Keratinocyte (primary cell): ENCODE measurements at regions not wholly inside any gene's neighbourhood (a gene's known extent, or its start where the extent isn't known, plus 50 kb on each side); places are given as distances from the start of the nearest gene placed in this dataset.

Source experiments
- DNase-seq: peaks from one replicate; pipeline ENCODE4 v3.0.0-alpha.2; 2011; ENCODE audit warnings: low read depth, missing footprints, low spot score
- FAIRE-seq: peaks from 2 replicates; lab custom pipeline; 2011; peaks lifted over from hg19 to GRCh38; lab: Jason Lieb, UNC
- H2AFZ ChIP-seq: 2 replicates; pipeline ENCODE4 v1.6.0; 2012; ENCODE audit warnings: low read length, control low read depth, inconsistent platforms; ENCODE audit not compliant: control insufficient read depth
- H3K27ac ChIP-seq: 2 replicates; pipeline ENCODE4 v1.5.1; 2011; ENCODE audit warnings: low read length; ENCODE audit not compliant: control insufficient read depth, insufficient read depth
- H3K27me3 ChIP-seq: 3 replicates; pipeline ENCODE4 v1.6.0; 2011; ENCODE audit warnings: low read length; ENCODE audit not compliant: control insufficient read depth, insufficient read depth; ENCODE audit errors: extremely low read depth
- H3K36me3 ChIP-seq, 2 experiments: 2 replicates in 1 of 2; 3 replicates in 1 of 2; pipeline ENCODE4 v1.5.1; 2011; ENCODE audit warnings: low read length in 2 of 2, mild to moderate bottlenecking in 1 of 2; ENCODE audit not compliant: control insufficient read depth in 2 of 2, insufficient read depth in 2 of 2; ENCODE audit errors: extremely low read depth in 1 of 2
- H3K4me1 ChIP-seq: 3 replicates; pipeline ENCODE4 v1.5.1; 2011; ENCODE audit warnings: low read length; ENCODE audit not compliant: control insufficient read depth, insufficient read depth; ENCODE audit errors: extremely low read depth
- H3K4me2 ChIP-seq: 3 replicates; pipeline ENCODE4 v1.6.0; 2011; ENCODE audit warnings: low read depth, low read length; ENCODE audit not compliant: control insufficient read depth, insufficient read depth; ENCODE audit errors: extremely low read depth
- H3K4me3 ChIP-seq, 3 experiments: fragments of 200-600 bp in 1 of 3; sonication (generic) in 1 of 3; 2 replicates in 2 of 3; 3 replicates in 1 of 3; pipeline ENCODE4 v1.5.1; 2011 to 2016; ENCODE audit warnings: low read length in 3 of 3, mild to moderate bottlenecking in 3 of 3, control low read depth in 2 of 3, inconsistent platforms in 1 of 3, low read depth in 1 of 3, mixed read lengths in 1 of 3, mixed run types in 1 of 3, moderate library complexity in 1 of 3; ENCODE audit not compliant: control insufficient read depth in 2 of 3, insufficient read depth in 2 of 3; ENCODE audit errors: extremely low read depth in 1 of 3
- H3K79me2 ChIP-seq: 2 replicates; pipeline ENCODE4 v1.6.0; 2012; ENCODE audit warnings: low read length; ENCODE audit not compliant: control insufficient read depth, insufficient read depth
- H3K9ac ChIP-seq: 3 replicates; pipeline ENCODE4 v1.6.0; 2011; ENCODE audit warnings: low read length; ENCODE audit not compliant: control insufficient read depth, insufficient read depth; ENCODE audit errors: extremely low read depth
- H3K9me1 ChIP-seq: 3 replicates; pipeline ENCODE4 v1.6.0; 2011; ENCODE audit warnings: low read length; ENCODE audit not compliant: control insufficient read depth, insufficient read depth; ENCODE audit errors: extremely low read depth
- H3K9me3 ChIP-seq: 2 replicates; pipeline ENCODE4 v1.5.1; 2012; ENCODE audit warnings: low read depth, low read length; ENCODE audit not compliant: control insufficient read depth
- H4K20me1 ChIP-seq: 3 replicates; pipeline ENCODE4 v1.6.0; 2011; ENCODE audit warnings: low read length; ENCODE audit not compliant: control insufficient read depth, insufficient read depth; ENCODE audit errors: extremely low read depth
- CTCF ChIP-seq, 3 experiments: IDR thresholded peaks in 1 of 3; conservative IDR thresholded peaks in 1 of 3; optimal IDR thresholded peaks in 1 of 3; 2 replicates in 2 of 3; 3 replicates in 1 of 3; pipeline versions ENCODE3 to v1.5.1; 2011; ENCODE audit warnings: low read length in 3 of 3, mild to moderate bottlenecking in 3 of 3, moderate library complexity in 2 of 3, control low read depth in 1 of 3, inconsistent platforms in 1 of 3; ENCODE audit not compliant: insufficient read depth in 2 of 3; ENCODE audit errors: extremely low read depth in 1 of 3
- EZH2 ChIP-seq: IDR thresholded peaks from one replicate; pipeline ENCODE4 v1.6.1; 2012; ENCODE audit warnings: inconsistent platforms, mild to moderate bottlenecking, low read length, moderate library complexity
- dilution Hi-C: fragments of 300-500 bp; cut with MboI; formaldehyde crosslinking; loops from one replicate; pipeline ENCODE4 v1.7.0; 2020; ENCODE audit warnings: low sequenced_read_pairs; ENCODE audit not compliant: extremely low pct_ligation_motif_present

- Histone ChIP-seq H3K9me1 (no peaks in the 10 kb centered on the region), H3K9ac (no peak overlapping the region), H3K27me3 (no peaks in the 10 kb centered on the region), H4K20me1 (no peaks in the 10 kb centered on the region), H3K4me1 (no peaks in the 10 kb centered on the region), H3K36me3 (no peaks in the 10 kb centered on the region), H3K9me3 (no peaks in the 10 kb centered on the region), H3K79me2 (no peaks in the 10 kb centered on the region), H3K4me3 (no peak overlapping the region), H3K27ac (no peak overlapping the region), H2AFZ (no peak overlapping the region), H3K4me2 (no peak overlapping the region)
- dilution Hi-C loops, result no loop called here
- no peak for DNase-seq
- TF ChIP-seq EZH2 (no peak), CTCF (optimal IDR thresholded peaks at IDR 0.05 in 1 of 3, IDR thresholded peaks at IDR 0.05 in 1 of 3, conservative IDR thresholded peaks at IDR 0.05 in 1 of 3; ENCODE audit: extremely low read depth in 1 of 3, insufficient read depth in 2 of 3, low read length in 3 of 3) (no peak)
- FAIRE-seq, result no peak
Observed at GRCh38 chrX:117744958-117745357, 371.7 kb downstream of the KLHL13 start.

- FAIRE-seq, result no peak
Observed at GRCh38 chrX:117743469-117744251, 372.9 kb downstream of the KLHL13 start.

More at GRCh38 chrX:117743469-117744251, 372.9 kb downstream of the KLHL13 start:
- Histone ChIP-seq H3K9ac (no peak overlapping the region), H3K4me2 (no peak overlapping the region), H2AFZ (no peak overlapping the region), H3K9me3 (no peaks in the 10 kb centered on the region), H3K4me1 (no peaks in the 10 kb centered on the region), H4K20me1 (no peaks in the 10 kb centered on the region), H3K36me3 (no peaks in the 10 kb centered on the region), H3K79me2 (no peaks in the 10 kb centered on the region), H3K4me3 (no peak overlapping the region), H3K9me1 (no peaks in the 10 kb centered on the region), H3K27me3 (no peaks in the 10 kb centered on the region), H3K27ac (no peak overlapping the region)
- dilution Hi-C loops, result no loop called here
- peak; percentile 37 to 59 (median 58) for TF ChIP-seq CTCF (optimal IDR thresholded peaks at IDR 0.05 in 1 of 3, IDR thresholded peaks at IDR 0.05 in 1 of 3, conservative IDR thresholded peaks at IDR 0.05 in 1 of 3; ENCODE audit: extremely low read depth in 1 of 3, insufficient read depth in 2 of 3, low read length in 3 of 3)
- no peak for TF ChIP-seq EZH2
- no peak for DNase-seq
